Endothelial cell (in vitro differentiated cells): ENCODE measurements at regions not wholly inside any gene's neighbourhood (a gene's known extent, or its start where the extent isn't known, plus 50 kb on each side); places are given as distances from the start of the nearest gene placed in this dataset.

Source experiments
- DNase-seq: peaks from one replicate; pipeline ENCODE4 v3.0.0; 2021; ENCODE audit warnings: low spot score
- H3K27ac Mint-ChIP-seq: one replicate; pipeline ENCODE4 v1.8.0; 2021; ENCODE audit warnings: mixed read lengths, inconsistent platforms; ENCODE audit not compliant: unreplicated experiment
- H3K27me3 Mint-ChIP-seq: one replicate; pipeline ENCODE4 v1.8.0; 2021; ENCODE audit warnings: mild to moderate bottlenecking, moderate library complexity, mixed read lengths, inconsistent platforms; ENCODE audit not compliant: unreplicated experiment
- H3K36me3 Mint-ChIP-seq: one replicate; pipeline ENCODE4 v1.8.0; 2021; ENCODE audit warnings: mild to moderate bottlenecking, low read depth, mixed read lengths, inconsistent platforms; ENCODE audit not compliant: unreplicated experiment
- H3K4me1 Mint-ChIP-seq: one replicate; pipeline ENCODE4 v1.8.0; 2021; ENCODE audit warnings: mild to moderate bottlenecking, mixed read lengths, inconsistent platforms; ENCODE audit not compliant: unreplicated experiment
- H3K4me3 Mint-ChIP-seq: one replicate; pipeline ENCODE4 v1.8.0; 2021; ENCODE audit warnings: mild to moderate bottlenecking, mixed read lengths, inconsistent platforms; ENCODE audit not compliant: unreplicated experiment
- H3K9me3 Mint-ChIP-seq: one replicate; pipeline ENCODE4 v1.8.0; 2021; ENCODE audit warnings: mixed read lengths, inconsistent platforms; ENCODE audit not compliant: unreplicated experiment
- CTCF ChIP-seq: fragments of 200-600 bp; sonication (generic); IDR thresholded peaks from one replicate; pipeline ENCODE4 v1.5.0; 2021; ENCODE audit warnings: antibody characterized with exemption; ENCODE audit not compliant: unreplicated experiment

- Mint-ChIP-seq H3K4me1 (peaks cover 8% of the 10 kb centered on the region), H3K36me3 (no peaks in the 10 kb centered on the region), H3K4me3 (no peak overlapping the region), H3K9me3 (no peaks in the 10 kb centered on the region), H3K27ac (no peak overlapping the region), H3K27me3 (no peaks in the 10 kb centered on the region)
- TF ChIP-seq CTCF, result no peak
- no peak for DNase-seq
These were observed 722.9 kb upstream of the EEF2KMT start for GRCh38 chr16:5820472-5820871.

- no peaks in the 10 kb centered on the region for H3K9me3 Mint-ChIP-seq
- no peak for TF ChIP-seq CTCF
These were observed 718.1 kb upstream of the EEF2KMT start for GRCh38 chr16:5815570-5816237.

GRCh38 chr16:5801396-5801795 lies 703.8 kb upstream of the EEF2KMT start:
- TF ChIP-seq CTCF, result no peak
- Mint-ChIP-seq H3K4me3 (no peak overlapping the region), H3K9me3 (no peaks in the 10 kb centered on the region), H3K27me3 (peaks cover 2% of the 10 kb centered on the region), H3K36me3 (no peaks in the 10 kb centered on the region), H3K27ac (no peak overlapping the region), H3K4me1 (no peaks in the 10 kb centered on the region)
- DNase-seq, result no peak

More at GRCh38 chr16:5815570-5816237, 718.1 kb upstream of the EEF2KMT start:
- no peak overlapping the region for H3K27ac Mint-ChIP-seq
- H3K36me3 Mint-ChIP-seq, result no peaks in the 10 kb centered on the region
- peaks cover 8% of the 10 kb centered on the region for H3K4me1 Mint-ChIP-seq
- no peaks in the 10 kb centered on the region for H3K27me3 Mint-ChIP-seq
- H3K4me3 Mint-ChIP-seq, result no peak overlapping the region
- DNase-seq, result no peak

GRCh38 chr16:5793556-5793955 lies 696.0 kb upstream of the EEF2KMT start:
- no peak for TF ChIP-seq CTCF
- peaks cover 2% of the 10 kb centered on the region for H3K4me1 Mint-ChIP-seq
- H3K9me3 Mint-ChIP-seq, result no peaks in the 10 kb centered on the region
- H3K27me3 Mint-ChIP-seq, result peaks cover 2% of the 10 kb centered on the region
- no peaks in the 10 kb centered on the region for H3K36me3 Mint-ChIP-seq
- H3K4me3 Mint-ChIP-seq, result no peak overlapping the region
- no peak for DNase-seq
- H3K27ac Mint-ChIP-seq, result no peak overlapping the region

GRCh38 chr16:5791011-5791657 lies 693.5 kb upstream of the EEF2KMT start:
- H3K4me3 Mint-ChIP-seq, result no peak overlapping the region
- DNase-seq, result no peak
- no peaks in the 10 kb centered on the region for H3K9me3 Mint-ChIP-seq
- TF ChIP-seq CTCF, result no peak
- no peak overlapping the region for H3K27ac Mint-ChIP-seq
- peaks cover 2% of the 10 kb centered on the region for H3K27me3 Mint-ChIP-seq
- peaks cover 2% of the 10 kb centered on the region for H3K4me1 Mint-ChIP-seq
- no peaks in the 10 kb centered on the region for H3K36me3 Mint-ChIP-seq
